ENCODE measurements at regions not wholly inside any gene's neighbourhood (a gene's known extent, or its start where the extent isn't known, plus 50 kb on each side); places are given as distances from the start of the nearest gene placed in this dataset.

GRCh38 chr1:219123036-219123435, 50.6 kb upstream of the LYPLAL1 start:
- no peak for TF ChIP-seq CTCF (IDR thresholded peaks at IDR 0.05; ENCODE audit: extremely low read depth, missing control alignments)
- no peak for DNase-seq (ENCODE audit: low spot score)

Measured in GM20000 (cell line).